ENCODE measurements at regions not wholly inside any gene's neighbourhood (a gene's known extent, or its start where the extent isn't known, plus 50 kb on each side); places are given as distances from the start of the nearest gene placed in this dataset.

DNA sequence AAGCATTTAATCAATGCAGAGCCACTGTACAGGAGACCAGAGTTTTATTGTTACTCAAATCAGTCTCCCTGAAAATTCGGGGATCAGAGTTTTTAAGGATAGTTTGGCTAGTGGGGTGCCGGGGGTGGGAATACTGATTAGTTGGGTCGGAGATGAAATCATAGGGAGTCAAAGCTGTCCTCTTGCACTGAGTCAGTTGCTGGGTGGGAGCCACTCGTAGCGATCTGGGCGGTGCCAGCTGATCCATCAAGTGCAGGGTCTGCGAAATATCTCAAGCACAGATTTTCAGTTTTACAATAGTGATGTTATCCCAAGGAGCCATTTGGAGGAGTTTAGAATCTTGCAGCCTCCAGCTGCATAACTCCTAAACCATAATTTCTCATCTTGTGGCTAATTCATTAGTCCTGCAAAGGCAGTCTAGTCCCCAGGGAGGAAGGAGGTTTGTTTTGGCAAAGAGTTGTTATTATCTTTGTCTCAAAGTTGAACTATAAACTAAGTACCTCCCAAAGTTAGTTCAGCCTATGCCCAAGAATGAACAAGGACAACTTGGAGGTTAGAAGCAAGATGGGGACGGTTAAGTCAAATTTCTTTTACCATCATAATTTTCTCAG lies 169.4 kb upstream of the PLEKHG7 start:
- POLR2A ChIA-PET, result no interaction called here
- Histone ChIP-seq H3K4me1 (ENCODE audit: control insufficient read depth in 1 of 2, insufficient read depth in 2 of 2, low read length in 2 of 2) (no peaks in the 10 kb centered on the region), H3K9ac (ENCODE audit: low read length) (no peak overlapping the region), H3K36me3 (ENCODE audit: control insufficient read depth in 1 of 2, insufficient read depth in 2 of 2, low read length in 2 of 2) (no peaks in the 10 kb centered on the region), H4K20me1 (ENCODE audit: insufficient read depth) (no peaks in the 10 kb centered on the region), H3K79me2 (ENCODE audit: insufficient read depth, low read length) (no peaks in the 10 kb centered on the region), H3K4me3 (replicated peaks in 1 of 2; ENCODE audit: low read depth in 1 of 2, low read length in 2 of 2) (no peak overlapping the region), H3K27me3 (ENCODE audit: insufficient read depth, low read length) (no peaks in the 10 kb centered on the region), H3K9me2 (ENCODE audit: insufficient read depth) (no peaks in the 10 kb centered on the region), H3K9me3 (ENCODE audit: control insufficient read depth in 1 of 2, insufficient read depth in 1 of 2, low read depth in 1 of 2, low read length in 2 of 2) (no peaks in the 10 kb centered on the region), H3K4me2 (ENCODE audit: low read length) (no peak overlapping the region), H2AFZ (ENCODE audit: low read depth, low read length, poor library complexity, severe bottlenecking) (no peak overlapping the region), H3K27ac (ENCODE audit: low read depth, low read length) (no peak overlapping the region)
- ATAC-seq (no peak), DNase-seq (ENCODE audit: low read depth, low spot score) (no peak)
- no TSS peak for BruUV-seq (replicated peaks)
- intact Hi-C loops (cut with micrococcal nuclease), result no loop called here
- CTCF ChIA-PET, result no interaction called here
- RAD21 ChIA-PET (ENCODE audit: low non-redundant PET in 1 of 2, low total read pairs in 2 of 2, uncharacterized antibody in 2 of 2, unreplicated experiment in 2 of 2), result no interaction called here
- TF ChIP-seq POLR2A (IDR thresholded peaks at IDR 0.05; ENCODE audit: borderline replicate concordance, extremely low read depth, insufficient read depth, insufficient read length), result no peak

DNA sequence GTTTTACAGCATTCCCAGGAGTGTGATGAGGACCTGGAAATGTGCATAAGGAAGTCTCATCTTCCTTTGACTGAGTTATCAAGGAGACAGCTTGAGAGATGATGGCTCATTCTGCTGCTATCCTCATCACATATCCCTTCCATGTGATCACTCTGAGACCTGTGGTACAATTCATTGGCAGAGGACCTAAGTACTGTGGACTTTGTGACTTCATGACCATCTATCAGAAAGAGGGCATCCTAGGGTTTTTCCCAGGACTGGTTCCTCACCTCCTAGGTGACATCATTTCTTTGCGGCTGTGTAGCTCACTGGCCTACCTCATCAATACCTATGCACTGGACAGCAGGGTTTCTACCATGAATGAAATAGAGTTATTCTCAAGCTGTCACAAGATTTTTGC lies 172.1 kb upstream of the PLEKHG7 start:
- no peak overlapping the region for H3K4me2 ChIP-seq (ENCODE audit: low read length)
- no peaks in the 10 kb centered on the region for H3K9me3 ChIP-seq (ENCODE audit: control insufficient read depth in 1 of 2, insufficient read depth in 1 of 2, low read depth in 1 of 2, low read length in 2 of 2)
- H2AFZ ChIP-seq (ENCODE audit: low read depth, low read length, poor library complexity, severe bottlenecking), result no peak overlapping the region
- ATAC-seq, result no peak
- CTCF ChIA-PET, result no interaction called here
- H3K27ac ChIP-seq (ENCODE audit: low read depth, low read length), result no peak overlapping the region
- no peaks in the 10 kb centered on the region for H3K36me3 ChIP-seq (ENCODE audit: control insufficient read depth in 1 of 2, insufficient read depth in 2 of 2, low read length in 2 of 2)
- no peaks in the 10 kb centered on the region for H3K27me3 ChIP-seq (ENCODE audit: insufficient read depth, low read length)
- POLR2A ChIA-PET, result no interaction called here
- DNase-seq (ENCODE audit: low read depth, low spot score), result no peak
- no TSS peak for BruUV-seq (replicated peaks)
- no peaks in the 10 kb centered on the region for H3K79me2 ChIP-seq (ENCODE audit: insufficient read depth, low read length)
- RAD21 ChIA-PET (ENCODE audit: low non-redundant PET in 1 of 2, low total read pairs in 2 of 2, uncharacterized antibody in 2 of 2, unreplicated experiment in 2 of 2), result no interaction called here
- intact Hi-C loops (cut with micrococcal nuclease), result no loop called here
- no peaks in the 10 kb centered on the region for H4K20me1 ChIP-seq (ENCODE audit: insufficient read depth)
- no peak overlapping the region for H3K9ac ChIP-seq (ENCODE audit: low read length)
- TF ChIP-seq TCF7L2 (IDR thresholded peaks at IDR 0.05; ENCODE audit: borderline replicate concordance, extremely low read depth, insufficient read depth, insufficient read length), result no peak
- H3K4me3 ChIP-seq (replicated peaks in 1 of 2; ENCODE audit: low read depth in 1 of 2, low read length in 2 of 2), result no peak overlapping the region
- H3K4me1 ChIP-seq (ENCODE audit: control insufficient read depth in 1 of 2, insufficient read depth in 2 of 2, low read length in 2 of 2), result no peaks in the 10 kb centered on the region
- H3K9me2 ChIP-seq (ENCODE audit: insufficient read depth), result no peaks in the 10 kb centered on the region

DNA sequence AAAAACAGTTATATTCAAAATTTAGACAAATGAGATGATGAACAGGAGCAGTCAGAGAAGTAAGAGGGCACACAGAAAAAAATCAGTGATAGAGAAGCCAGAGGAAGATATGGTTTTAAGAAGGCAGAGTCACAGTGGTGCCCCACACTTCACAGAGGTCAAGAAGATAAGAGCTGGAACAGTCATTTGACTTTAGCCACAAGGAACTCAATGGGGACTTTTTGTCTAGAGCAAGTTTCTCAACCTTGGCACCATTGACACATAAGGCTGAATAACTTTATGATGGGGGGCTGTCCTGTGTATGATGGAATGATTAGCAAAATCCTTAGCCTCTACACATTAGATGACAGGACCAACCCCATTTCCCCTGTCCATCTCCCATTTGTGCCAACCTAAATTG lies 172.8 kb upstream of the PLEKHG7 start:
- H3K4me2 ChIP-seq (ENCODE audit: low read length), result no peak overlapping the region
- POLR2A ChIA-PET, result no interaction called here
- no peak for ATAC-seq
- CTCF ChIA-PET, result no interaction called here
- no peaks in the 10 kb centered on the region for H3K79me2 ChIP-seq (ENCODE audit: insufficient read depth, low read length)
- RAD21 ChIA-PET (ENCODE audit: low non-redundant PET in 1 of 2, low total read pairs in 2 of 2, uncharacterized antibody in 2 of 2, unreplicated experiment in 2 of 2), result no interaction called here
- H3K9me3 ChIP-seq (ENCODE audit: control insufficient read depth in 1 of 2, insufficient read depth in 1 of 2, low read depth in 1 of 2, low read length in 2 of 2), result no peaks in the 10 kb centered on the region
- H3K27me3 ChIP-seq (ENCODE audit: insufficient read depth, low read length), result no peaks in the 10 kb centered on the region
- TF ChIP-seq SIN3A (IDR thresholded peaks at IDR 0.05; ENCODE audit: low read depth) (no peak), TCF7L2 (IDR thresholded peaks at IDR 0.05; ENCODE audit: borderline replicate concordance, extremely low read depth, insufficient read depth, insufficient read length) (no peak), CBX3 (IDR thresholded peaks at IDR 0.05; ENCODE audit: low read depth) (no peak), ZFX (IDR thresholded peaks at IDR 0.05) (no peak)
- TF ChIP-seq, protein P1, sequence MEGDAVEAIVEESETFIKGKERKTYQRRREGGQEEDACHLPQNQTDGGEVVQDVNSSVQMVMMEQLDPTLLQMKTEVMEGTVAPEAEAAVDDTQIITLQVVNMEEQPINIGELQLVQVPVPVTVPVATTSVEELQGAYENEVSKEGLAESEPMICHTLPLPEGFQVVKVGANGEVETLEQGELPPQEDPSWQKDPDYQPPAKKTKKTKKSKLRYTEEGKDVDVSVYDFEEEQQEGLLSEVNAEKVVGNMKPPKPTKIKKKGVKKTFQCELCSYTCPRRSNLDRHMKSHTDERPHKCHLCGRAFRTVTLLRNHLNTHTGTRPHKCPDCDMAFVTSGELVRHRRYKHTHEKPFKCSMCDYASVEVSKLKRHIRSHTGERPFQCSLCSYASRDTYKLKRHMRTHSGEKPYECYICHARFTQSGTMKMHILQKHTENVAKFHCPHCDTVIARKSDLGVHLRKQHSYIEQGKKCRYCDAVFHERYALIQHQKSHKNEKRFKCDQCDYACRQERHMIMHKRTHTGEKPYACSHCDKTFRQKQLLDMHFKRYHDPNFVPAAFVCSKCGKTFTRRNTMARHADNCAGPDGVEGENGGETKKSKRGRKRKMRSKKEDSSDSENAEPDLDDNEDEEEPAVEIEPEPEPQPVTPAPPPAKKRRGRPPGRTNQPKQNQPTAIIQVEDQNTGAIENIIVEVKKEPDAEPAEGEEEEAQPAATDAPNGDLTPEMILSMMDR (IDR thresholded peaks at IDR 0.05 in 2 of 3, conservative IDR thresholded peaks at IDR 0.05 in 1 of 3; ENCODE audit: borderline replicate concordance in 1 of 3, insufficient read depth in 1 of 3, low read depth in 2 of 3, low read length in 2 of 3), result no peak
- TF ChIP-seq, protein P2, sequence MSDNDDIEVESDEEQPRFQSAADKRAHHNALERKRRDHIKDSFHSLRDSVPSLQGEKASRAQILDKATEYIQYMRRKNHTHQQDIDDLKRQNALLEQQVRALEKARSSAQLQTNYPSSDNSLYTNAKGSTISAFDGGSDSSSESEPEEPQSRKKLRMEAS (IDR thresholded peaks at IDR 0.05), result no peak
- H3K4me1 ChIP-seq (ENCODE audit: control insufficient read depth in 1 of 2, insufficient read depth in 2 of 2, low read length in 2 of 2), result no peaks in the 10 kb centered on the region
- H2AFZ ChIP-seq (ENCODE audit: low read depth, low read length, poor library complexity, severe bottlenecking), result no peak overlapping the region
- H3K9me2 ChIP-seq (ENCODE audit: insufficient read depth), result no peaks in the 10 kb centered on the region
- no peaks in the 10 kb centered on the region for H4K20me1 ChIP-seq (ENCODE audit: insufficient read depth)
- no peaks in the 10 kb centered on the region for H3K36me3 ChIP-seq (ENCODE audit: control insufficient read depth in 1 of 2, insufficient read depth in 2 of 2, low read length in 2 of 2)
- H3K27ac ChIP-seq (ENCODE audit: low read depth, low read length), result no peak overlapping the region
- intact Hi-C loops (cut with micrococcal nuclease), result no loop called here
- no peak overlapping the region for H3K9ac ChIP-seq (ENCODE audit: low read length)
- BruUV-seq (replicated peaks), result no TSS peak
- no peak overlapping the region for H3K4me3 ChIP-seq (replicated peaks in 1 of 2; ENCODE audit: low read depth in 1 of 2, low read length in 2 of 2)
- no peak for DNase-seq (ENCODE audit: low read depth, low spot score)

All from HCT116 (cell line).